HCT116 (cell line): ENCODE measurements at regions not wholly inside any gene's neighbourhood (a gene's known extent, or its start where the extent isn't known, plus 50 kb on each side); places are given as distances from the start of the nearest gene placed in this dataset.

ENCODE experiments used
- CEBPB ChIP-seq: IDR thresholded peaks from 2 replicates; pipeline ENCODE4 v1.6.1; 2012; ENCODE audit warnings: low read depth
- EZH2 ChIP-seq: fragments of 200-600 bp; sonication (generic); IDR thresholded peaks from 2 replicates; pipeline ENCODE4 v1.6.1; 2017; ENCODE audit warnings: antibody characterized with exemption, mixed run types
- TF ChIP-seq, protein P1 (sequence below), 3 experiments: fragments of 200-600 bp in 1 of 3; sonication (generic) in 1 of 3; IDR thresholded peaks in 2 of 3; conservative IDR thresholded peaks in 1 of 3; 2 replicates each; pipeline ENCODE4 v1.5.1; 2012 to 2017; ENCODE audit warnings: low read depth in 2 of 3, low read length in 2 of 3, antibody characterized with exemption in 1 of 3, borderline replicate concordance in 1 of 3, control low read depth in 1 of 3, mild to moderate bottlenecking in 1 of 3, mixed read lengths in 1 of 3, mixed run types in 1 of 3, moderate library complexity in 1 of 3; ENCODE audit not compliant: insufficient read depth in 1 of 3

DNA sequence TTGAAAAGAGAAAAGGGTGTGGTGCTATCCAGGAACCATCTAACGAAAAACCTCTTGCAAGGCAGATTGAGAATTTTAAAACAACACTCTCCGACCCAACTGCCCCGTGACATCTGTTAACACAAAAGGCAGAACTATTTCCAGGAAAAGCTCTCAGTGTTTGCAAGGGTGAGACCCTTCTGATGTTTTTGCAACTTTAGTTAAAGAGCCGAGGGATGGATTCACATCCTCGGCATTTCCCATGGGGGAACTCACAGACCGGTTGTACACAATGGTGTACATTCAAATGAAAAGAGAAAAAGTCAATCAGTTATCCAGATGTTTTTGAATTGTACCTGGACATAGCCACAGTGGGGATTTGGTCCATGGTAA is 120.0 kb downstream of the NGF start:
- TF ChIP-seq, protein P1, sequence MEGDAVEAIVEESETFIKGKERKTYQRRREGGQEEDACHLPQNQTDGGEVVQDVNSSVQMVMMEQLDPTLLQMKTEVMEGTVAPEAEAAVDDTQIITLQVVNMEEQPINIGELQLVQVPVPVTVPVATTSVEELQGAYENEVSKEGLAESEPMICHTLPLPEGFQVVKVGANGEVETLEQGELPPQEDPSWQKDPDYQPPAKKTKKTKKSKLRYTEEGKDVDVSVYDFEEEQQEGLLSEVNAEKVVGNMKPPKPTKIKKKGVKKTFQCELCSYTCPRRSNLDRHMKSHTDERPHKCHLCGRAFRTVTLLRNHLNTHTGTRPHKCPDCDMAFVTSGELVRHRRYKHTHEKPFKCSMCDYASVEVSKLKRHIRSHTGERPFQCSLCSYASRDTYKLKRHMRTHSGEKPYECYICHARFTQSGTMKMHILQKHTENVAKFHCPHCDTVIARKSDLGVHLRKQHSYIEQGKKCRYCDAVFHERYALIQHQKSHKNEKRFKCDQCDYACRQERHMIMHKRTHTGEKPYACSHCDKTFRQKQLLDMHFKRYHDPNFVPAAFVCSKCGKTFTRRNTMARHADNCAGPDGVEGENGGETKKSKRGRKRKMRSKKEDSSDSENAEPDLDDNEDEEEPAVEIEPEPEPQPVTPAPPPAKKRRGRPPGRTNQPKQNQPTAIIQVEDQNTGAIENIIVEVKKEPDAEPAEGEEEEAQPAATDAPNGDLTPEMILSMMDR (IDR thresholded peaks at IDR 0.05 in 2 of 3, conservative IDR thresholded peaks at IDR 0.05 in 1 of 3; ENCODE audit: borderline replicate concordance in 1 of 3, insufficient read depth in 1 of 3, low read depth in 2 of 3, low read length in 2 of 3), result no peak
- TF ChIP-seq EZH2 (no peak), CEBPB (no peak)
